HG03095 (cell line): ENCODE measurements at regions not wholly inside any gene's neighbourhood (a gene's known extent, or its start where the extent isn't known, plus 50 kb on each side); places are given as distances from the start of the nearest gene placed in this dataset.

Experiments
- ATAC-seq: cut with Tn5 transposase; IDR thresholded peaks from one replicate; pipeline ENCODE4 v1.9.1; 2021; ENCODE audit warnings: moderate library complexity; ENCODE audit not compliant: unreplicated experiment

DNA sequence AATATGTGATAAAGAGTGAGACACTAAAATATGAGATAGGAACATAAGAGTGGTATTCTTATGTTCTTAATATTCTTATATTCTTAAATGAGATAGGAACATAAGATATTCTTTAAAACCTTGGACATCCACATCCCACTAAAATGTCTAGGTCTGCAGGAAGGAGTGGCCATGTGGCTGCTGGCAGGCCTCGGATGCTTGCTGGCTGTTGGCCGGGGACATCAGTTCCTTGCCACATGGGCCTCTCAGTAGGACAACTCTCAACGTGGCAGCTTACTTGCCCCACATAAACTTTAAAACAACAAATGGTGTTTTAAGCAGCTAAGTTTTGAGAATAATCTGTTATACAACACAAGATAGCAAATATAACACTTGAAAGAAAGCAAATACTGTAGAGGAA, 240.1 kb downstream of the CASP12 start:
- ATAC-seq, result no peak

GRCh38 chr11:104657083-104657482, 241.2 kb downstream of the CASP12 start:
- ATAC-seq, result no peak

- ATAC-seq, result no peak
Measured at GRCh38 chr11:104655066-104655465, 243.2 kb downstream of the CASP12 start.

- no peak for ATAC-seq
Measured at GRCh38 chr11:104654181-104654813, 244.0 kb downstream of the CASP12 start.

DNA sequence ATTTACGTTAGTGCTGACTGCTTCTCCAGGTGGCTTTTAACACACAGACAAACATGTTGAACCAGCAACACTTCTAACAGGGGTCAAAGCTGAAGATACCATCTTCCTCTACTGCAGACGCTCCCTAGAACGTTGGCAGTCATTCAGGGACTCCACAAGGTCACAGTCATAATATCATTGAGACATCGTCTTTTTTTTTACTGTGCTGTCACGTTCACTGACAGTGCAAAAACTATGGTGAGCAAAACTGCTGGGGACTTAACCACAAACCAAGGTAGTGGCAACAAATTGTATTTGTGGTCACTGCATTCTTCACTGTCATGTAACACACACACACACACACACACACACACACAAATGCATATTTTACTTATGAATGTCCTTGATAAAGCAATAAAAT, 244.9 kb downstream of the CASP12 start:
- ATAC-seq, result no peak

DNA sequence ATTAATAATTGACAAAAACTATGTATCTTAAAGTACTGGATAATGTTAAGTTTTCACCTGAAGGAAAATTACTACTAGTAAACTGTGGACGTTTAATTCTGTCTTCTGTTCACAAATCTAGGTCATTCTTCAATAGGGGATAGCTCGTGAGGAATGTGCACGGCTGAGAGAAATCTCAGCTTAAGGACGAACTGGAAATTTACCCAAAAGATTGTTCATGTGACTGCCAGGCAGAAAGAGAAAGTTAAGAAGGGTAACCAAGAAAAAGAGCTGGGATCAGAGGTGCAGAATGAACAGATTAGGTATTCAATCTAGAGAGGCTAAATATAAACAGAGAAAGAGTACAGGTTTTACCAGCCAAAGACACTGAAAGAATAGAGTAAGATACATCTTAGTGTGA, 245.3 kb downstream of the CASP12 start:
- ATAC-seq, result no peak

GRCh38 chr11:104650234-104650633, 248.0 kb downstream of the CASP12 start:
- no peak for ATAC-seq

DNA sequence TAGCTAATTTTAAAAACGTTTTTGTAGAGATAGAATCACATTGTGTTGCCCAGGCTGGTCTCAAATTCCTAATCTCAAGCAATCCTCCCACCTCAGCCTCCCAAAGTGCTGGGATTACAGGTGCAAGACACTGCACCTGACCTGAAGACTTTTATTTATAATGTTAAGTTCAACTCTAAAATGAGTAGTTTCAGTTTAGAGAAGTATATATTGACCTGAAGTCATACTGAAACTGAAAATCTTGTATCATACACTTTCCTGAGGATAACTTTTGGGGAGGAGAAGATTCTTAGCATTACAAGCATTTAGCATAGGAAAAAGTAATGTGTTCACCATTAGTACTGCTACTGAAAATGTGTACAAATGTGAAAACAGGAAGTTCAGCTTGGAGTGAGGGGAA, 249.3 kb downstream of the CASP12 start:
- ATAC-seq, result no peak

GRCh38 chr11:104645261-104646222, 252.7 kb downstream of the CASP12 start:
- no peak for ATAC-seq

GRCh38 chr11:104637662-104638170, 260.5 kb downstream of the CASP12 start:
- ATAC-seq, result no peak

DNA sequence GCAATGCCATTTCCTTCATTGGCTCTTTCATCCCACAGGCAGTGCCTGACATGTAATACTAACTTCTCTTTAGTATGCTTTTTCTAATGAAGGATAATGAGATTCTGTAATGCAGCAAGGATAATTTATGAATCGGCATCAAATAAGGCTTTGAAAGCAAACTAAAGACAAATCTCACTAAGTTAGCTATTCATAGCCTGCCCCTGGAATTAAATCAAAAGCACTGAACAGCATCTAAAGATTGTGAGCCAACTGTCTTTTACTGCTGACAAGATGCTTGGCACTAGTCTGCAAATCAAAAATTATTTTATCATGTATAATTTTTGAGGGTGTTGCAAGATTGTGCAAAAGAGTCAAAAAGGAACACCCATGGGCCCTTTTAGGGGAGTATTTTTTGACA, 265.0 kb downstream of the CASP12 start:
- ATAC-seq, result no peak

DNA sequence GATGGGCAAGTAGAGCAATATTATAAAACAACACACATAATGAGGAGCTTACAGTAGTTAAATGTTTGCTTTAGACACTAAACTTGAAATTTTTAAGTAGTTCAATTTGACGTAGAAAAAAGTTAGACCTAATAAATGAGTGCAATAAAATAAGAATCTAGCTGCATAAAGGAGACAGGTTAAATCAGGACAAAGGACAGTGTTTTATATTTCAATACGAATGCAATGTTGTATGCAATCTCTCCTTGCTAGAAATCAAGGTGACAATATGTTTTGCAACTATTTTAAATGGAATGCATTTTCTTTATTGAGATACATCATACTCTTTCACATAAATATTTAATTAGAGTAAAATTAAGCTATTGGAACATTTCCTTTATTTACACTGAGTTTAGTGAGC, 267.9 kb downstream of the CASP12 start:
- no peak for ATAC-seq

GRCh38 chr11:104625246-104625645, 273.0 kb downstream of the CASP12 start:
- no peak for ATAC-seq

- no peak for ATAC-seq
Measured at GRCh38 chr11:104624021-104624420, 274.2 kb downstream of the CASP12 start.

- ATAC-seq, result no peak
Measured at GRCh38 chr11:104623518-104623917, 274.7 kb downstream of the CASP12 start.

DNA sequence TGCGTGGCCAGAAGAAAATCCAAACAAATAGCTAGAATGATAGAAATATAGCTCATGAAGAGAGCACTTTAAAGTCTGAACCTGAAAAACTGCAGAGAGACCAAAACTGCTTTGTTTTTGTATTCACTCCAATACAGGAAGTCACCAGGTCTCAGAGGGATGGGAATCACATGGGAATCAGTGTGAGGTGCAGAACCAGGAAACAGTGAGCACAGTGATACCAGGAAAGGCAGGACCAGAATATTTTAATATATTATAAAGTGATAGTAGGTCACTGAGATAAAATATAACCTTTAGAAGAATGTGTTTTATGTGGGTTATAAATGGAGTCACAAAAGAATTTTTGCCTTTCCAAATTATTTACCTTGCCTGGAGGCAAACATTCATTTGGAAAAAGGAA, 277.3 kb downstream of the CASP12 start:
- ATAC-seq, result no peak

- ATAC-seq, result no peak
Measured at GRCh38 chr11:104619751-104620150, 278.5 kb downstream of the CASP12 start.

- no peak for ATAC-seq
Measured at GRCh38 chr11:104618954-104619353, 279.3 kb downstream of the CASP12 start.

DNA sequence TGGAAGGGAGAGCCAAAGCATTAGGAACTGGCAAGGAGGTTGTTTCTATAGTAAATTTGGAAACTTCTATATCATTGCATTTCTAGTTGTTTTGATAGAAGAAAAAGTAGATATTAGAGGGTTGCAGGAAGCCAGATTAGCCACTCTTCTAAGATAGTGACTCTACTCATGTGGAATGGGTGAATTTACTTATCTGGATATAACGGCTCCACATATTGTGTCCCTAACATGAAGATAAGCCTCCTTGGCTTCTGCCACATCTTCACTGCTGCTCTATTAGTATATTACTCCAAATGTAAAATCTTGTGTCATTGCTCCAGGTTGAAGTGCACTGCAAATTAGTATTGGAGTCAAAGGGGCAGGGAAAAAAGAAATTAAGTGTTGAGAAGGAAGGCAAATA, 283.3 kb downstream of the CASP12 start:
- no peak for ATAC-seq

DNA sequence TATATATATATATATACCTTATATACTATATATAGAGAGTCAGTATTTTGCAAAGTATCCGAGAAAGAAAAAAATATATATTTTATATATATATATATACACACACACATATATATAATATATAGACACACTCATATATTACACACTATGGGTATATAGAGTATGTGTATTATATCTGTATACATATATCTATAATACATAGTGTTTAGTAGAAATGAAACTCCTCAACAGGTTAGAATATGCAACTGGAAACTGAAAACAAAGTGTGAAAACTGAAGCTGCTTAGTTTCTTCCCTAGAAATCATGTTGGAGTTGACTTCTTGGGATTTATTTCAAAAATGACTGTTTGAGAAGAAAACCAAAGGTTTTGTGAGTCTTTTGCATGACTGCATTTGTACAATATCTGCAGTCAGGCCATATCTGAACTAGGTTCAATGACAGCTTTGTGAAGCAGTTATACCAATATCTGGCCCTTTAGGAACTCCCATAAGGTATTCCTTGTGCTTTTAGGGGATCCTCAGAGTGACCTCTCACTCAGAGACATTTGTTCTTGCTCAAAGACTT, 284.1 kb downstream of the CASP12 start:
- ATAC-seq, result no peak

DNA sequence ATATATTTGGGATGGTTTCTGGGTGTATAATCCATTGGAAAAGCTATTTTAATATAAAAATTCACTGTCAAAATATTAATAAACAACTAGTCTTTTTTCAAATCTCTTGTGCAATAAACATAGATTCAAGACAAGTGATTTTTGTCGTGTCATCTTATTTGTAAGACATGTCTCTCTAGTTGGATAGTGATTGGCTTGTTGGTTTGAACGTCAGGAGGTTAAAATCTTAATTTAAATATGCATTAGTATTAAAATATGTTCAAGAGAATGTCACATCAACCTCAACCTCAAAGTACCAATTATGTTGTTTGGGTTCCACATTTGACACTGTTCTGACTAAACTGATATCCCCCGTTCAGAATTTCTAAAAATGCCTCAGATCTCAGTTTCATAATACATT, 287.6 kb downstream of the CASP12 start:
- ATAC-seq, result no peak
